Gastrocnemius medialis (tissue), 4 donors: ENCODE measurements at regions not wholly inside any gene's neighbourhood (a gene's known extent, or its start where the extent isn't known, plus 50 kb on each side); places are given as distances from the start of the nearest gene placed in this dataset.

Source experiments
- POLR2A ChIP-seq, 2 donors: fragments of 450-650 bp; IDR thresholded peaks; one replicate each; pipeline ENCODE4 v1.6.1; 2017; ENCODE audit warnings: antibody characterized with exemption in 2 of 2, mild to moderate bottlenecking in 2 of 2, moderate library complexity in 2 of 2
- TF ChIP-seq, protein P1 (sequence below), 5 experiments: fragments of 450-650 bp in 3 of 5; fragments of 200-600 bp in 2 of 5; sonication (generic) in 2 of 5; IDR thresholded peaks in 4 of 5; conservative IDR thresholded peaks in 1 of 5; 1 replicate in 4 of 5; 2 replicates in 1 of 5; pipeline ENCODE4 v1.5.1; 2016 to 2019; ENCODE audit warnings: antibody characterized with exemption in 5 of 5, mild to moderate bottlenecking in 3 of 5, moderate library complexity in 3 of 5

DNA sequence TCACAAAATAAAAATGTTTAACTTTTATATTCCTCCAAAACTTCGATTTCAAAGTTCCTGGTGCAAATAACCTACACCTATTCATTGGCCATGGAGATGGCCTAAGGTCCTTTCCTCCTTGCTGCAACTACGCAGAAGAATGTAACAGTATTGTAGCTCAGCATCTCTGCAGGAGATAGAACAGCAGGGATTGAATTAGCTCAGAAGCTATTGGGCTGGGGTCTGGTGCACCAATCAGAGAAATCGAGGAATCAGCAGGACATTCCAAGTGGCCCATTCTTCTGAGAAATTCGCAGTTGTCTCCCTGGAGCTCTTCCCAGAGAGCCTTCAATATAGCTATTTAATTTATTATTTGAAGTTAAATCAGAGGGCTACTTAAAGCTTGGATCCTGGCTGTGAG, 560.6 kb downstream of the GATA3 start:
- TF ChIP-seq, protein P1, sequence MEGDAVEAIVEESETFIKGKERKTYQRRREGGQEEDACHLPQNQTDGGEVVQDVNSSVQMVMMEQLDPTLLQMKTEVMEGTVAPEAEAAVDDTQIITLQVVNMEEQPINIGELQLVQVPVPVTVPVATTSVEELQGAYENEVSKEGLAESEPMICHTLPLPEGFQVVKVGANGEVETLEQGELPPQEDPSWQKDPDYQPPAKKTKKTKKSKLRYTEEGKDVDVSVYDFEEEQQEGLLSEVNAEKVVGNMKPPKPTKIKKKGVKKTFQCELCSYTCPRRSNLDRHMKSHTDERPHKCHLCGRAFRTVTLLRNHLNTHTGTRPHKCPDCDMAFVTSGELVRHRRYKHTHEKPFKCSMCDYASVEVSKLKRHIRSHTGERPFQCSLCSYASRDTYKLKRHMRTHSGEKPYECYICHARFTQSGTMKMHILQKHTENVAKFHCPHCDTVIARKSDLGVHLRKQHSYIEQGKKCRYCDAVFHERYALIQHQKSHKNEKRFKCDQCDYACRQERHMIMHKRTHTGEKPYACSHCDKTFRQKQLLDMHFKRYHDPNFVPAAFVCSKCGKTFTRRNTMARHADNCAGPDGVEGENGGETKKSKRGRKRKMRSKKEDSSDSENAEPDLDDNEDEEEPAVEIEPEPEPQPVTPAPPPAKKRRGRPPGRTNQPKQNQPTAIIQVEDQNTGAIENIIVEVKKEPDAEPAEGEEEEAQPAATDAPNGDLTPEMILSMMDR (IDR thresholded peaks at IDR 0.05 in 4 of 5, conservative IDR thresholded peaks at IDR 0.05 in 1 of 5): no peak
- TF ChIP-seq POLR2A (IDR thresholded peaks at IDR 0.05): no peak
